Kidney epithelial cell (primary cell): ENCODE measurements at regions not wholly inside any gene's neighbourhood (a gene's known extent, or its start where the extent isn't known, plus 50 kb on each side); places are given as distances from the start of the nearest gene placed in this dataset.
"Not testable (repeated sequence)": the region's sequence is repeated elsewhere in the genome, so short reads cannot be mapped to it uniquely, and the experiment has no call there.

Experiments
- DNase-seq: peaks from one replicate; pipeline ENCODE4 v3.0.0-alpha.2; 2010; ENCODE audit warnings: low read depth
- H3K27me3 ChIP-seq: 2 replicates; pipeline ENCODE4 v1.6.0; 2011; ENCODE audit warnings: low read length; ENCODE audit not compliant: control insufficient read depth, insufficient read depth
- H3K36me3 ChIP-seq: 2 replicates; pipeline ENCODE4 v1.5.1; 2011; ENCODE audit warnings: low read length; ENCODE audit not compliant: control insufficient read depth, insufficient read depth
- H3K4me3 ChIP-seq: 2 replicates; pipeline ENCODE4 v1.5.1; 2011; ENCODE audit warnings: low read depth, mild to moderate bottlenecking, control low read depth, low read length
- TF ChIP-seq, protein P1 (sequence below): IDR thresholded peaks from 2 replicates; pipeline ENCODE4 v1.5.1; 2011; ENCODE audit warnings: mild to moderate bottlenecking, moderate library complexity, low read length, control low read depth, inconsistent platforms; ENCODE audit not compliant: insufficient read depth, poor library complexity, severe bottlenecking

DNA sequence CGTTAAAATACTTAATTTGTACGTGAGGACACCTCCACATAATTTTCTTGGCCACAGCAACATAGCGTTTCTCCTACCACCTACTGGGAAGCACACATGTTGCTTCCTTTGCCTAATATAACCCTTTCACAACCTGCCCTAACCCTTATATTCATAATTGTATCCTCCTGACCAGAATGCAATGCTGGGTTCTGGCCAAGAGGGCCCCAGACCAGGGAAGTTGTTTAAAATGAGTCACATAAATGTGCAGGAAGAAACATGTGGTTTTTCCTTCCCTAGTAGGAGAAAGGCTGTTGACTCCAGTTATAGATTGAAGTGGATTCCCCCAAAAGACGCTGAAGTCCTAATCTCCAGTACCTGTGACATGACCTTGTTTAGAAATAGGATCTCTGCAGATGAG, 187.3 kb downstream of the NUFIP1 start:
- H3K4me3 ChIP-seq, result no peak overlapping the region
- no peaks in the 10 kb centered on the region for H3K27me3 ChIP-seq
- no peaks in the 10 kb centered on the region for H3K36me3 ChIP-seq
- no peak for DNase-seq
- TF ChIP-seq, protein P1, sequence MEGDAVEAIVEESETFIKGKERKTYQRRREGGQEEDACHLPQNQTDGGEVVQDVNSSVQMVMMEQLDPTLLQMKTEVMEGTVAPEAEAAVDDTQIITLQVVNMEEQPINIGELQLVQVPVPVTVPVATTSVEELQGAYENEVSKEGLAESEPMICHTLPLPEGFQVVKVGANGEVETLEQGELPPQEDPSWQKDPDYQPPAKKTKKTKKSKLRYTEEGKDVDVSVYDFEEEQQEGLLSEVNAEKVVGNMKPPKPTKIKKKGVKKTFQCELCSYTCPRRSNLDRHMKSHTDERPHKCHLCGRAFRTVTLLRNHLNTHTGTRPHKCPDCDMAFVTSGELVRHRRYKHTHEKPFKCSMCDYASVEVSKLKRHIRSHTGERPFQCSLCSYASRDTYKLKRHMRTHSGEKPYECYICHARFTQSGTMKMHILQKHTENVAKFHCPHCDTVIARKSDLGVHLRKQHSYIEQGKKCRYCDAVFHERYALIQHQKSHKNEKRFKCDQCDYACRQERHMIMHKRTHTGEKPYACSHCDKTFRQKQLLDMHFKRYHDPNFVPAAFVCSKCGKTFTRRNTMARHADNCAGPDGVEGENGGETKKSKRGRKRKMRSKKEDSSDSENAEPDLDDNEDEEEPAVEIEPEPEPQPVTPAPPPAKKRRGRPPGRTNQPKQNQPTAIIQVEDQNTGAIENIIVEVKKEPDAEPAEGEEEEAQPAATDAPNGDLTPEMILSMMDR, result no peak

DNA sequence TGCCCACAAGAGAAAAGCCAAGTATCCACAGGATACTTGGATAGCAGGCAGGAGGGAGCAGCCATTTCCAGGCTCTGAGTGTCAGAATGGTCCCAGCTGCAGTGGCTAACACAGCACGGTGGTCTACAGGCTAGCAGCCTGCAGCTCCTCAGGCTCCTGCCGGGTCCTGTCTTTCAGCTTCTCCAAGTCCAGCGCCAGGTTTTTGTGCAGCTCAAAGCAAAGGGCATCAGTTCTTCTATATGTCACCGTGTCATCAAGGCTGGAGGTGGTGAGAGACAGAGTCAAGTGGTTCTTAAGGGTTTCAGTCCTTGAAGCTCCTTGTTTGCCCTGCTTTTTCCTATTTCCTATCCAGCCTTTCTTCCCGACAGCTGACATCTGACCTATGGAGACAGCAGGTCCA, 188.6 kb downstream of the NUFIP1 start:
- H3K36me3 ChIP-seq, result no peaks in the 10 kb centered on the region
- TF ChIP-seq, protein P1, result no peak
- no peak for DNase-seq
- no peaks in the 10 kb centered on the region for H3K27me3 ChIP-seq
- no peak overlapping the region for H3K4me3 ChIP-seq

DNA sequence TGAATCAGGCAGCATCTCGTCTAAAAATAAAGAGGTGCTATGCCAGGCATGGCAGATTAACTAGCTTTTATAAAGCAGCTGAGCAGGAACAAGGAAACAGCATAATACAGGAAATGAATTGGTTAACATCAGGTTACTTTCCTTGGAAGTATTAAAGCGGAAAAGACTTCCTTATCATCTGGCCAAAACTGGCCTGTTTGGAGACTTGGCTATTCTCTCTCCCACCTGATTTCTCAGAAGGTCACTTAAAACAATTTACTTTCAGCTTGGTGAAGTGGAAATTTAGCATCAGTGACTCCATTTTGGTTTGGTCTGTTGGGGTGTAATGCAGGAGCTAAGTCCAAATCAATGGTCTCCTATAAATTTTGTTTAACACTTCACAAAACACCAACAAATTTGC, 191.6 kb downstream of the NUFIP1 start:
- H3K4me3 ChIP-seq, result no peak overlapping the region
- no peaks in the 10 kb centered on the region for H3K36me3 ChIP-seq
- no peaks in the 10 kb centered on the region for H3K27me3 ChIP-seq
- no peak for DNase-seq
- TF ChIP-seq, protein P1, result no peak

DNA sequence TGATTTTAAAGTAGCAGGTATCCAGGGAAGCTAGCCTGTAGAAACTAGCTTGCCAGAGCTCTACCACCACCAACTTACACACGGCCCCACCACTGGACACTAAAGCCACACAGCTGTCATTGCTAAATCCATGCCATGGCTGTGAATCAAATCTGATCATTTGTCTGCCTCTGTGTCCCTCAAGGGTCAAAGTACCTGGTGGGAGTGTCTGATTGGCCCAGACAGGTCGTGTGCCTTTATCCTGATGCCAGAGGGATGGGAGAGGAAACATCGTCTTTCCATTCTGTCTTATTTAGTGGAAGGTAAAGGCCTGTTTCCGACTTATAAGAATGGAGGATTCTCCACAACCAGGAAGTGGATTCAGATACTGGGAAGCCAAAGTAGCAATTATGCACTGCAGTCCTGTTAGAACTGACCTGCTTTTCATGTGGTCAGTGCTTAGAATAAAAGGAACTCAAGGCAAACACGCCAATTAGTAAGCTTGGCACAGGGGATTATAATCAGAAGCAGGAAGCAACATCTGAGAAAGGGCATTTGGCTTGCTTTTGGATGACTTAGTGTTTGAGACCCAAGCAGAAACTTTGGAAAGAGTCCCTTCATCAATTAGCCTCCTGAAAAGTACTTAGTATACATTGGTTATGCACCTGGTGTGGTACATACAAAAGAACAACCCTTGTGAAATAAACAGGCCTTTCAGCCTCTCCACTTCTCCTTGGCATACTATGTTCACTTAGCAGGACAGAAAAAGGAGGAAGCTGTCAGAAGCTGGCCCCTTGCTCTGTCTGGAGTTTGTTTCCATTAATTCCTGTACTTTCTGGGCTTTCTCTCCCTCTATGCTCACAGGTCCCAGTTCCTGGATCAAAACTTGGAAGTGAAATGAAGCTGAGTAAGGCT, 192.4 kb downstream of the NUFIP1 start:
- no peaks in the 10 kb centered on the region for H3K36me3 ChIP-seq
- no peak for DNase-seq
- no peaks in the 10 kb centered on the region for H3K27me3 ChIP-seq
- no peak overlapping the region for H3K4me3 ChIP-seq
- TF ChIP-seq, protein P1, result no peak

DNA sequence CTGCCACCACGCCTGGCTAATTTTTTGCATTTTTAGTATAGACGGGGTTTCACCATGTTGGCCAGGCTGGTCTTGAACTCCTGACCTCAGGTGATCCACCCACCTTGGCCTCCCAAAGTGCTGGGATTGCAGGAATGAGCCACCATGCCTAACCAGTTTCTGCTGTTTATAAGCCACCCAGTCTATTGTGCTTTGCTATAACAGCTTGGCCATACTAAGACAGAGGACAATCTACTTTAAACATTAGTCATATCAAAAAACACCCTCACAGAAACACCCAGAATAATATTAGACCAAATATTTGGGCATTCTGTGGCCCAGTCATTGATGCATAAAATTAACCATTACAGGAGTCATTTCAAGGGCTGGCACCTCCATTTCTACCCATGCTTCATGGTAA, 193.2 kb downstream of the NUFIP1 start:
- not testable (repeated sequence) for DNase-seq, H3K4me3 ChIP-seq, H3K27me3 ChIP-seq, H3K36me3 ChIP-seq

DNA sequence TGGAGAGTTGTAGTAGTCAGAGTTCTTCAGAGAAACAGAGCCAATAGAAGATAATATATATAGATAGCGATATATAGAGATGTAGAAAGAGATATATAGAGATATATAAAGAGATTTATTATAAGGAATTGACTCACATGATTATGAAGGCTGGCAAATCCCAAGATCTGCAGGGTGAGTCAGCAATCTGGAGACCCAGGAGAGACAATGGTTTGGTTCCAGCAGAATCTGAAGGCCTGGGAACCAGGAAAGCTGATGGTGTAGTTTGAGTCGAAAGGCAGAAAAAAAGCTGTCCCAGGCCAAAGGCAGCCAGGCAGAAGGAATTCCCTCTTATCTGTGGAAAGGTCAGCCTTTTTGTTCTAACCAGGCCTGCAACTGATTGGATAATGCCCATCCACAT, 194.1 kb downstream of the NUFIP1 start:
- TF ChIP-seq, protein P1, result no peak
- H3K36me3 ChIP-seq, result no peaks in the 10 kb centered on the region
- no peak for DNase-seq
- H3K27me3 ChIP-seq, result no peaks in the 10 kb centered on the region
- H3K4me3 ChIP-seq, result no peak overlapping the region
